ENCODE measurements at regions not wholly inside any gene's neighbourhood (a gene's known extent, or its start where the extent isn't known, plus 50 kb on each side); places are given as distances from the start of the nearest gene placed in this dataset.

GRCh38 chr2:147330925-147331324, 513.9 kb upstream of the ACVR2A start:
- intact Hi-C loops (cut with DNase I), result no loop called here
- Histone ChIP-seq H3K27ac (ENCODE audit: low read depth in 2 of 2, low read length in 2 of 2) (no peak overlapping the region), H3K27me3 (ENCODE audit: control insufficient read depth, insufficient read depth, low read length) (no peaks in the 10 kb centered on the region), H3K9me3 (ENCODE audit: control insufficient read depth in 2 of 3, insufficient read depth in 1 of 3, low read length in 3 of 3) (no peaks in the 10 kb centered on the region), H3K9ac (ENCODE audit: low read length in 3 of 3) (no peak overlapping the region), H3K4me1 (ENCODE audit: control insufficient read depth in 2 of 3, insufficient read depth in 2 of 3, low read depth in 1 of 3, low read length in 3 of 3) (no peaks in the 10 kb centered on the region), H3K36me3 (ENCODE audit: control insufficient read depth in 2 of 3, insufficient read depth in 3 of 3, low read length in 3 of 3) (no peaks in the 10 kb centered on the region), H3K4me3 (ENCODE audit: low read length in 3 of 3) (no peak overlapping the region)
- no peak for DNase-seq
- no peak for TF ChIP-seq CTCF (IDR thresholded peaks at IDR 0.05; ENCODE audit: borderline replicate concordance, extremely low read depth, insufficient read depth)
- FAIRE-seq, result no peak

- FAIRE-seq (no peak), DNase-seq (no peak)
- intact Hi-C loops (cut with DNase I), result no loop called here
Observed at GRCh38 chr2:147327613-147328012, 517.2 kb upstream of the ACVR2A start.

GRCh38 chr2:147325990-147326389, 518.8 kb upstream of the ACVR2A start:
- Histone ChIP-seq H3K36me3 (ENCODE audit: control insufficient read depth in 2 of 3, insufficient read depth in 3 of 3, low read length in 3 of 3) (no peaks in the 10 kb centered on the region), H3K27me3 (ENCODE audit: control insufficient read depth, insufficient read depth, low read length) (no peaks in the 10 kb centered on the region), H3K27ac (ENCODE audit: low read depth in 2 of 2, low read length in 2 of 2) (no peak overlapping the region), H3K4me3 (ENCODE audit: low read length in 3 of 3) (no peak overlapping the region), H3K9me3 (ENCODE audit: control insufficient read depth in 2 of 3, insufficient read depth in 1 of 3, low read length in 3 of 3) (no peaks in the 10 kb centered on the region), H3K4me1 (ENCODE audit: control insufficient read depth in 2 of 3, insufficient read depth in 2 of 3, low read depth in 1 of 3, low read length in 3 of 3) (no peaks in the 10 kb centered on the region), H3K9ac (ENCODE audit: low read length in 3 of 3) (no peak overlapping the region)
- no peak for TF ChIP-seq CTCF (IDR thresholded peaks at IDR 0.05; ENCODE audit: borderline replicate concordance, extremely low read depth, insufficient read depth)
- DNase-seq (no peak), FAIRE-seq (no peak)
- intact Hi-C loops (cut with DNase I), result no loop called here

More at GRCh38 chr2:147327613-147328012, 517.2 kb upstream of the ACVR2A start:
- no peak for TF ChIP-seq CTCF (IDR thresholded peaks at IDR 0.05; ENCODE audit: borderline replicate concordance, extremely low read depth, insufficient read depth)
- H3K9ac ChIP-seq (ENCODE audit: low read length in 3 of 3), result no peak overlapping the region
- no peak overlapping the region for H3K27ac ChIP-seq (ENCODE audit: low read depth in 2 of 2, low read length in 2 of 2)
- no peak overlapping the region for H3K4me3 ChIP-seq (ENCODE audit: low read length in 3 of 3)
- no peaks in the 10 kb centered on the region for H3K27me3 ChIP-seq (ENCODE audit: control insufficient read depth, insufficient read depth, low read length)
- H3K9me3 ChIP-seq (ENCODE audit: control insufficient read depth in 2 of 3, insufficient read depth in 1 of 3, low read length in 3 of 3), result no peaks in the 10 kb centered on the region
- no peaks in the 10 kb centered on the region for H3K36me3 ChIP-seq (ENCODE audit: control insufficient read depth in 2 of 3, insufficient read depth in 3 of 3, low read length in 3 of 3)
- H3K4me1 ChIP-seq (ENCODE audit: control insufficient read depth in 2 of 3, insufficient read depth in 2 of 3, low read depth in 1 of 3, low read length in 3 of 3), result no peaks in the 10 kb centered on the region

GRCh38 chr2:147320146-147320545, 524.7 kb upstream of the ACVR2A start:
- intact Hi-C loops (cut with DNase I), result no loop called here
- H3K27ac ChIP-seq (ENCODE audit: low read depth in 2 of 2, low read length in 2 of 2), result no peak overlapping the region
- peaks cover 0 to 2% (median 0%) of the 10 kb centered on the region in 3 donors for H3K9me3 ChIP-seq (ENCODE audit: control insufficient read depth in 2 of 3, insufficient read depth in 1 of 3, low read length in 3 of 3)
- no peak overlapping the region for H3K4me3 ChIP-seq (ENCODE audit: low read length in 3 of 3)
- no peaks in the 10 kb centered on the region for H3K36me3 ChIP-seq (ENCODE audit: control insufficient read depth in 2 of 3, insufficient read depth in 3 of 3, low read length in 3 of 3)
- H3K9ac ChIP-seq (ENCODE audit: low read length in 3 of 3), result no peak overlapping the region
- no peak for TF ChIP-seq CTCF (IDR thresholded peaks at IDR 0.05; ENCODE audit: borderline replicate concordance, extremely low read depth, insufficient read depth)
- FAIRE-seq (no peak), DNase-seq (no peak)
- no peaks in the 10 kb centered on the region for H3K27me3 ChIP-seq (ENCODE audit: control insufficient read depth, insufficient read depth, low read length)
- no peaks in the 10 kb centered on the region for H3K4me1 ChIP-seq (ENCODE audit: control insufficient read depth in 2 of 3, insufficient read depth in 2 of 3, low read depth in 1 of 3, low read length in 3 of 3)

All from kidney (tissue), 13 donors.